ENCODE measurements at regions not wholly inside any gene's neighbourhood (a gene's known extent, or its start where the extent isn't known, plus 50 kb on each side); places are given as distances from the start of the nearest gene placed in this dataset.

DNA sequence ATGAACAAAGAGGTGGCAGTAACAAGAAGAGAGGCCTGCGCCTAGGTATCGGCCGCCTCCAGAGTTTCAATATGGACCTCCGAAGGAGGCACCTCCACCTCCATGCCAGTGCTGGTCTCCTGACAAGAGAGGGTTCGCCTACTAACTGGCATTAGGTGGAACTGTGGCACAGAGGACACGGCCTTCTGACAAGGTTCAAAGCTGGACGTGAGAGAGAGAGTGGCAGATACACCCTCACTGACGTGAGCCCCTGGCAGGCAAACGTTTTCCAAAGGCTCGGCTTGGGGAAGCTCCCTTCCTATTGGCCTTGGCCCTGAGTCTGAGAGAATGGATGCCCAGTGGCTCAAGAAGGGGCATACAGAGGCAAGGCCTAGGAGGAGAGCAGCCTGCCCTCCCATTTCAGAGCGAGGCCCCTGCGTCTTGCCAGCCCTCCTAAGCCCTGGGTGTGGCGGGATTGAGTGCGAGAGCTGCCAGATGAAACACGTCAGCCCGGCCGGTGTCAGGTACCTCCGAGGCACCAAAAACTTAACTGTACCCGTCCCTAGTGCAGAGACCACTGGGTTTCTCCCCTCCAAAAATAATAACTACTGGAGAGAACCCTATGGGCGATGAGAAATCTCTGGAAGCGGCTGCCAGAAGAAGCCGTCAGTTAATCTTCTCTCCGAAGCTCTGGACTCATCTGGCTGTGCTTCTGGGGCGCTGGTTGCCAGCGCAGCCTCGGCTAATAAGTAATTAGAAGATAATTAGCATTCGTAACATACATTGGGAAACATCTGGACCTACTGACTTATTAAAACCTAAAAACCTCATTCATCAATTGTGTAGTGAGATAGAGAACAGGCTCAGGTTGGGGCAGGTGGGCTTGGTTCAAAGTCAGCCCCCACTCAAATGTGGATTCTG, 283.6 kb downstream of the NPHP4 start:
- no peaks in the 10 kb centered on the region for H3K4me1 ChIP-seq (replicated peaks)
- no peak for DNase-seq (ENCODE audit: low spot score)
- H3K9me3 ChIP-seq, result no peaks in the 10 kb centered on the region
- no peaks in the 10 kb centered on the region for H3K27me3 ChIP-seq (replicated peaks; ENCODE audit: insufficient read depth)
- H3K36me3 ChIP-seq, result no peaks in the 10 kb centered on the region
- intact Hi-C loops (cut with DNase I), result no loop called here
- H3K27ac ChIP-seq, result no peak overlapping the region
- no peak for TF ChIP-seq POLR2A (IDR thresholded peaks at IDR 0.05)
- no peak for TF ChIP-seq POLR2AphosphoS5 (IDR thresholded peaks at IDR 0.05)
- H3K4me3 ChIP-seq, result no peak overlapping the region
- 94% methylated on average over 27 of the region's 27 CpGs for WGBS

DNA sequence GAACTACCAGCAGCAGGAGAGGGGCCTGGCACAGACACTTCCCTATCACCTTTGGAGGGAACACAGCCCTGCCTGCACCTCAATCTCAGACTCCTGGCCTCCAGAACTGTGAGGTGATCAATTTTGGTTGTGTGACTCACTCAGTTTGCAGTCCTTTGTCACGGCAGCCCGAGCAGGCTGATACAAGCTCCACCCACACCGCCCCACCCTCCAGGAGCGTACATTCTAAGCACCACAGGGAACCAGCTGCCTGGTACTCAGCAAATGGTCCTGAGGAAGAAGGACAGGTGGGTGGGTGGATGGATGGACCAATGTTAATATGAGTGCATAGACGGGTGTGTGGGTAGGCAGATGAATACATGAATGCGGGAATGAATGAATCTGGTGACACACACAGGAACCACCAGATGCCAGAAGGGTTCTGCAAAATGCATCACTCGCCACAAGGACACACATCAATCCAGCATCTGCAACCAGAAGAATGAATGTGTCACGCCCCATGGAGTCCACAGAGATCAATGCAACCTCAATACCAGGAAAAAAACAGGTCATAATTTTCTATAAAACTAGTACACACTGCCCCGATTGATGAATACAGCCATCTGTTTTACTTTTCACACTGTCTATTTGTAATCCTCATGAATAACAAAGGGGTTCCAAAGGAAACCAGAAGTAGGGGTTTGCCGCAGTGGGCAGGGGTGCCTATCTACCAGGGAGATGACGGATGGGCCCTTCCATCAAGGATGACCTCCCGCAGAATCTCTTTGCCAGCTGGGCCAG, 284.5 kb downstream of the NPHP4 start:
- Histone ChIP-seq H3K9me3 (no peaks in the 10 kb centered on the region), H3K4me1 (replicated peaks) (no peaks in the 10 kb centered on the region), H3K4me3 (no peak overlapping the region), H3K27ac (no peak overlapping the region), H3K27me3 (replicated peaks; ENCODE audit: insufficient read depth) (no peaks in the 10 kb centered on the region), H3K36me3 (no peaks in the 10 kb centered on the region)
- 82% methylated on average over 12 of the region's 12 CpGs for WGBS
- intact Hi-C loops (cut with DNase I), result no loop called here
- no peak for DNase-seq (ENCODE audit: low spot score)
- TF ChIP-seq POLR2AphosphoS5 (IDR thresholded peaks at IDR 0.05) (no peak), POLR2A (IDR thresholded peaks at IDR 0.05) (no peak)
- TF ChIP-seq, protein P1, sequence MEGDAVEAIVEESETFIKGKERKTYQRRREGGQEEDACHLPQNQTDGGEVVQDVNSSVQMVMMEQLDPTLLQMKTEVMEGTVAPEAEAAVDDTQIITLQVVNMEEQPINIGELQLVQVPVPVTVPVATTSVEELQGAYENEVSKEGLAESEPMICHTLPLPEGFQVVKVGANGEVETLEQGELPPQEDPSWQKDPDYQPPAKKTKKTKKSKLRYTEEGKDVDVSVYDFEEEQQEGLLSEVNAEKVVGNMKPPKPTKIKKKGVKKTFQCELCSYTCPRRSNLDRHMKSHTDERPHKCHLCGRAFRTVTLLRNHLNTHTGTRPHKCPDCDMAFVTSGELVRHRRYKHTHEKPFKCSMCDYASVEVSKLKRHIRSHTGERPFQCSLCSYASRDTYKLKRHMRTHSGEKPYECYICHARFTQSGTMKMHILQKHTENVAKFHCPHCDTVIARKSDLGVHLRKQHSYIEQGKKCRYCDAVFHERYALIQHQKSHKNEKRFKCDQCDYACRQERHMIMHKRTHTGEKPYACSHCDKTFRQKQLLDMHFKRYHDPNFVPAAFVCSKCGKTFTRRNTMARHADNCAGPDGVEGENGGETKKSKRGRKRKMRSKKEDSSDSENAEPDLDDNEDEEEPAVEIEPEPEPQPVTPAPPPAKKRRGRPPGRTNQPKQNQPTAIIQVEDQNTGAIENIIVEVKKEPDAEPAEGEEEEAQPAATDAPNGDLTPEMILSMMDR (IDR thresholded peaks at IDR 0.05), result no peak

DNA sequence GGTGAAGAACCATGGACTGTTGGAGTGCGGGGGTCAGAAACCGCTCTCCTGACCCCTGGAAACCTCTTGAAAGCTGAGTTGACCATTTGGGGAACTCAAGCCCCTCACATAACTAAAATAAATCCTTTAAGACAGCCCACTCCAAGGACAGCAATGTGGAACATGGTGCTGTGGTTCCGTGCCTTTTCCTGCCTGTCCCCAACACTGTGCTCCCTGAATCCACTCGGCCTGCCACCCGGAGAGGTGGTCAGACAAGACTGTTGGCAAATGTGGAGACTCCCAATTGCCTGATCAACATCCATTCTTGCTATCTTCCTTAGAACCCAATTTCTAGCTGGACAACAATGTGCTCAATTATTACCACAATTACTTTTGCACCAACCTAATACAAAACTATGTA, 286.0 kb downstream of the NPHP4 start:
- Histone ChIP-seq H3K27me3 (replicated peaks; ENCODE audit: insufficient read depth) (no peaks in the 10 kb centered on the region), H3K27ac (no peak overlapping the region), H3K36me3 (no peaks in the 10 kb centered on the region), H3K4me1 (replicated peaks) (no peaks in the 10 kb centered on the region), H3K4me3 (no peak overlapping the region), H3K9me3 (no peaks in the 10 kb centered on the region)
- TF ChIP-seq POLR2A (IDR thresholded peaks at IDR 0.05), result no peak
- TF ChIP-seq, protein P1 (IDR thresholded peaks at IDR 0.05), result no peak
- TF ChIP-seq POLR2AphosphoS5 (IDR thresholded peaks at IDR 0.05), result no peak
- intact Hi-C loops (cut with DNase I), result no loop called here
- 92% methylated on average over 5 of the region's 5 CpGs for WGBS
- no peak for DNase-seq (ENCODE audit: low spot score)

DNA sequence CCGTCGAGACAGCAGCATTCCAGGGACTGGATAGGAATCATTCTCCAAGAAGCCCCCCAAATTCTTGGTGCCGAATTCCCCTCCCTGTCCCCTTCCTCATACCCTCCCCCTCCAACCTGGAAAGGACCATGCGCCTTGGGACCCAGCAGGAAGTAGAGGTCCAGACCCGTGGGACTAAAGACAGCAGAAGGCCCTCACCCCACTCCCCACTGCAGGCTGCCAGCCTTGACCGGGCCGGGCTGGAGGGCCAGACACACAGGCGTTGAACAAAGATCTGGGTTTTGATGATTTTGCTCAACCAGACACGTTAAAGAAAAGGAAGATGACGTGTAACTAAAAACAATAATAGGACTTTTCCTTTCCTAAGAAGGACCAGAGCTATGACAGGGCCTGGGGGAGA, 286.5 kb downstream of the NPHP4 start:
- no peak for DNase-seq (ENCODE audit: low spot score)
- WGBS, result 91% methylated on average over 10 of the region's 10 CpGs
- no peak overlapping the region for H3K4me3 ChIP-seq
- H3K4me1 ChIP-seq (replicated peaks), result no peaks in the 10 kb centered on the region
- no peaks in the 10 kb centered on the region for H3K36me3 ChIP-seq
- H3K27me3 ChIP-seq (replicated peaks; ENCODE audit: insufficient read depth), result no peaks in the 10 kb centered on the region
- intact Hi-C loops (cut with DNase I), result no loop called here
- TF ChIP-seq, protein P1 (IDR thresholded peaks at IDR 0.05), result no peak
- TF ChIP-seq POLR2AphosphoS5 (IDR thresholded peaks at IDR 0.05), result no peak
- TF ChIP-seq POLR2A (IDR thresholded peaks at IDR 0.05), result no peak
- no peak overlapping the region for H3K27ac ChIP-seq
- H3K9me3 ChIP-seq, result no peaks in the 10 kb centered on the region

All from prostate gland (tissue), 2 donors.